CD4-positive, alpha-beta T cell treated with Interleukin-10 for 1 hour (primary cell): ENCODE measurements at regions not wholly inside any gene's neighbourhood (a gene's known extent, or its start where the extent isn't known, plus 50 kb on each side); places are given as distances from the start of the nearest gene placed in this dataset.
"Not testable (repeated sequence)": the region's sequence is repeated elsewhere in the genome, so short reads cannot be mapped to it uniquely, and the experiment has no call there.

ENCODE experiments used
- DNase-seq: peaks from one replicate; pipeline ENCODE4 v3.0.0-alpha.2; 2020

GRCh38 chr3:147675761-147676160 is 266.6 kb downstream of the ZIC1 start:
- DNase-seq: no peak

- no peak for DNase-seq
Observed at GRCh38 chr3:147680837-147681483, 271.8 kb downstream of the ZIC1 start.

DNA sequence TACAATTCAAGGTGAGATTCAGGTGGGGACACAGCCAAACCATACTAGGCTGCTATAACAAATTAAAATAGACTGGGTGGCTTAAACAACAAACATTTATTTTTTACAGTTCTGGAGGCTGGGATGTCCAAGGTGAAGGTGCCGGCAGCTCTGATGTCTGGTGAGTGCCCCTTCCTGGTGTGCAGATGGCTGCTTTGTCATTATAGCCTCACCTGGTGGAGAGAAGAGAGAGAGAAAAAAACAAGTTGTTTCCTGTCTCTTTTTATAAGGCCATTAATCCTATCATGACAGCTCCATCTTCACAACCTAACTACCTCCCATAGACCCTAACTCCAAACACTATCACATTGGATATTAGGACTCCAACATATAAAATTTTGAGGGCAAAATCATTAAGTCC is 279.7 kb downstream of the ZIC1 start:
- no peak for DNase-seq

- no peak for DNase-seq
Observed at GRCh38 chr3:147699175-147699838, 290.1 kb downstream of the ZIC1 start.

GRCh38 chr3:147701195-147701594 is 292.0 kb downstream of the ZIC1 start:
- DNase-seq: no peak

- no peak for DNase-seq
Observed at GRCh38 chr3:147702509-147702908, 293.3 kb downstream of the ZIC1 start.

DNA sequence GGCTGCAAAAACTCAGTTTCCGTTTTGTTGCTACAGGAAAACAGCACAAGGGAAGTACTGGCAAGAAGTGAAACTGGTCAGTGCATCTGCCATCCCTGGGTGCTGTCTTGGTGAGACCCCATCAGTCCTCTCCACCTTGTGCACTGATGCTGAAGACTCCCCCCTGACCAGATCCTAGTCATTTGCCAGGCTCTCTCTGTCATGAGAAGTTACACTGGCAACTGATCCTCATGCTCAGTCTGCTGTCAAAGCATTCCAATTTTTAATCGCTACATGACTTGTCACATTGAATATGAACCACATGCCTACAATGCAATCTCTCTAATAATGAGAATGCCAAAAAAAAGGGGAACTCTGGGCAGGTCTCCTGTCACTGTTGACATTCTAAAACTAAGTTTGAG is 296.5 kb downstream of the ZIC1 start:
- DNase-seq: no peak

GRCh38 chr3:147710753-147711152 is 301.6 kb downstream of the ZIC1 start:
- not testable (repeated sequence) for DNase-seq

GRCh38 chr3:147712357-147712756 is 303.2 kb downstream of the ZIC1 start:
- no peak for DNase-seq

DNA sequence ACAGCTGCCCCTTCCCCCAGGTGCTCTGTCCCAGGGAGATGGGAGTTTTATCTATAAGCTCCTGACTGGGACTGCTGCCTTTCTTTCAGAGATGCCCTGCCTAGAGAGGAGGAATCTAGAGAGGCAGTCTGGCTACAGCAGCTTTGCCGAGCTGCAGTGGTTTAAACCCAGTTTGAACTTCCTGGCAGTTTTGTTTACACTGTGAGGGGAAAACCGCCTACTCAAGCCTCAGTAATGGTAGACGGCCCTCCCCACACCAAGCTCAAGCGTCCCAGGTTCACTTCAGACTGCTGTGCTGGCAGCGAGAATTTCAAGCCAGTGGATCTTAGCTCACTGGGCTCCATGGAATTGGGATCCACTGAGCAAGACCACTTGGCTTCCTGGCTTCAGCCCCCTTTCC is 303.6 kb downstream of the ZIC1 start:
- not testable (repeated sequence) for DNase-seq

DNA sequence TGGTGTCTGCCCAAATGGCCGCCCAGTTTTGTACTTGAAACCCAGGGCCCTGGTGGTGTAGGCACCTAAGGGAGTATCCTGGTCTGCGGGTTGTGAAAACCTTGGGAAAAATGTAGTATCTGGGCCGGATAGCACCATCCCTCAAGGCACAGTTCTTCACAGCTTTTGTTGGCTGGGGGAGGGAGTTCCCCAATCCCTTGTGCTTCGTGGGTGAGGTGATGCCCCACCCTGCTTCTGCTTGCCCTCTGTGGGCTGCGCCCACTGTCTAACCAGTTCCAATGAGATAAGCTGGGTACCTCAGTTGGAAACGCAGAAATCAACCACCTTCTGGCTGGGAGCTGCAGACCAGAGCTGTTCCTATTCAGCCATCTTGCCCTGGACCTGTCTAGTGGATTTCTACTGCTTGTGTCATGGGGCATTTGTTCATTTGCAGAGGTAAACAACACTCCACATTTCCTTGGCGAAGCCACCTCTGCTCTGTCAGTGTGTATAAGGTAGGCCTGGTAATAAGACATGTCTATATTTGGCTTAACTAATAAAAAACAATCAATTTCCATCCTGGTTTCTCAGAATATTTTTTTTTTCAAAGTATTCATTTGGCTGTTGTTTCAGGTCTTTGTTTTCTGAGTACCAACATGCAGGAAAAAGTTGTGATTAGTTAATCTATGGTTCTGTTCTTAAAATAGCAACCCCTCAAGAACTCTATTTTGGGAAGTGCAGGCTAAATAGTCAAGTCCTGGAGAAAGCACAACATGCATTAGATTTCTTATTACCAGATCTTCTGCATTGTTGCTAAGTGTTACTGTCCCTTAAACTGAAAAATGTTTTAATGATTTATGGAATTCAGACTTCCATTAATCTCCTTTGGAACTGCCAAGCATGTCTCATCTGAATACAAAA is 304.3 kb downstream of the ZIC1 start:
- no peak for DNase-seq

DNA sequence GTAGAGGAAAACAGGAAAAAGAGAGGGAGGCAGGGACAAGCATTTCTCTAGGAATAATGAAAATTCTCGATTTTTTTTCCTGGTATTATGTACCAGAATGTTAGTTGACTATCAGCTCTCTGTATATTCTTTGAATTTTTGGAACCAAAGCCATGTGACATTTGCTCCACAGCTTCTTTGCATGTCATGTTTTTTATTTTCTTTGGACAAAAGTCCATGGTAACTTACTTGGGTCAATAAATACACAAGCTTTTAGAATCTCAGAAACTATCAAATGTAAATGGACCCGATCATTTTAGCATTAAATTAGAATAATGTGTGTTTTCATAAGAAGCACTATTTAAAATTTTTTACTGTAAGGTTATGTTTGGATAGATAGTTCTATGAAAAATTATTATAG is 320.5 kb downstream of the ZIC1 start:
- DNase-seq: no peak

DNA sequence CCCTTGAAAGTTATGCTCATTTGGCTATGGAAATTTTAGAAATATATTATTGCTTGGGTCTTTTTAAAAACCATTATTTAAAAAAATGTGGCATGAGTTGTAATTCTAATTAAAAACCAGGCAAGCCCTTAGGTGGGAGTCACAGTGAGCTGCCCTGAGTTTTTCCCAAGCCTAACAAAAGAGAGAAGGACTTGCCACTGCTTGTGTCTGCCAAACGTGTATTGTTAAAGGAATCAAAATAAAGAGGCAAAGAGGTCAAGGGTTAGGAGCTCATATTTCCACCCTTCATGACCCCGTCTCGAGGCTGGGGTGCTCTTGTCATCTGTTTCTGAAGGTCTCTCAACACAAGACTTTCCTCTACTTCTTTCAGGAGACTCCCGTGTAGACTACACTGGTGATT is 321.1 kb downstream of the ZIC1 start:
- no peak for DNase-seq

GRCh38 chr3:147733217-147733616 is 324.1 kb downstream of the ZIC1 start:
- no peak for DNase-seq

DNA sequence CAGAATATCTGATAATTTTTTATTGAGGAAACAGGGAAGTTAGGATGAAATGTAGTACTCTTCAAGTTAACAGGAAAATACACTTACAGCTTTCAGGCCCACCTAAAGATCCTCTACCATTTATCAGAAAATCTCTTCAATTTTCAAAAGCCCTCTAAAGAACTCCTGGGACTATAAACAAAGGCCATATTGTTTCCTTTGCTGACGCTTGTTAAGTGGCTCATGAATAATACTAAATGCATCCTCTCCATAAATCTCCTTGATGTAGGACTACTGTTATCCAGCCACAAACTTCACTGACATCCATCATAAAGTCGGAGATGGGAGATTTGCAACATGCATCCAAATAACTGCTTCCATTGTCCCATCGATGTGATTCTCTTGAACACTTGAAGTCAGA is 326.5 kb downstream of the ZIC1 start:
- no peak for DNase-seq

DNA sequence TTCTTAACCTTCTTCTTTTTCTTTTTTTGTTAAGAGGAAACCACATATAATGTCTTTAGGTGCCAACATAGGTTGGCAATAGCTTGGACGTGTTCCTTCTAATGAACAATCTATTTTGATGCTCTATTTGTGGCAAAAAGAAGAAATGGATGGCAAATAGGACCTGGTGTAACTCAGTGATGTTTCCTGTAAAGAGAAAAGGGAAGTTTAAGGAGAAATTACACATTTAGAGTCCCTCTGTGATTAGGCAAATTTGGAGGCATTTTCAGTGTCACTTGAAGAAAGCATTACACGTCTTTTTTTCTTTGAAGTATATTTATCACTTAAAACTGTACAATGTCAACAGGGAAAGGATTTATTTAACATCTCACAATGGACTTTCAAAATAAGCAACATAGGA is 327.1 kb downstream of the ZIC1 start:
- no peak for DNase-seq

- no peak for DNase-seq
Observed at GRCh38 chr3:147737376-147737775, 328.2 kb downstream of the ZIC1 start.

DNA sequence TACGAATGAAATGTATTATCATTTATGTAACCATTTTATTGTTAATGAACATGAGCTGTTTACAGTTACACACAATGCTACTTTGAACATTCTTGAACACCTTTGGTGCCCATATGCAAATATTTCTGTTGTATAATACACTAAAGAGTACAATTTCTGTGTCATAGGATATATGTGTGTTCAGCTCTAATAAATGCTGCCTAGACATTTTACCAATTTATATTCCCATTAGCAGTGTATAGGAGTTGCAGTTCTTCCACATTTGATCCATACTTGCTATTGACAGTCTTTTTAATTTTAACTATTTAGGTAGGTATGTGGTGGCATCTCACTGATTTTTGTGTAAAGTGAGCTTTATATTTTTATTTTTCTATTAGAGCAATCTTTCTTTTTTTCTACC is 331.8 kb downstream of the ZIC1 start:
- DNase-seq: no peak

GRCh38 chr3:147744967-147745366 is 335.8 kb downstream of the ZIC1 start:
- DNase-seq: no peak

- no peak for DNase-seq
Observed at GRCh38 chr3:147755310-147755709, 346.1 kb downstream of the ZIC1 start.

DNA sequence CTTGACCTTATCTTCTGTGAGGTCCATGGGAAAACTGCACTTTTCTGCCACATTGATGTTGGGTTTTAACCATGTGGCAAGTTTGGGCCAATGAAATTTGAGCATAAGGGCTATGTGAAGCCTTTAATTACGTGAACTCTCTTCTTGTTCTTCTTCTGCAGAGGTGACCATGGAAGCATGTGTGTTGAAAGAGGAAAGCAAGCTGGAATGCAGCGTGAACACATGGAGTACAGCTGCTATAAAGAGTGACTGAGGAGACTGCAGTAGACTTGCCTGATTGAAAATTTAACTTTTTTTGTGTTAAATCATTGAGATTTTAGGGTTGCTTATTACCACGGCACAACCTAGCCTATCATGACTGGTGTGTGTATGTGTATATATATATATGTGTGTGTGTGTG is 347.3 kb downstream of the ZIC1 start:
- DNase-seq: no peak

- no peak for DNase-seq
Observed at GRCh38 chr3:147757866-147758265, 348.7 kb downstream of the ZIC1 start.

DNA sequence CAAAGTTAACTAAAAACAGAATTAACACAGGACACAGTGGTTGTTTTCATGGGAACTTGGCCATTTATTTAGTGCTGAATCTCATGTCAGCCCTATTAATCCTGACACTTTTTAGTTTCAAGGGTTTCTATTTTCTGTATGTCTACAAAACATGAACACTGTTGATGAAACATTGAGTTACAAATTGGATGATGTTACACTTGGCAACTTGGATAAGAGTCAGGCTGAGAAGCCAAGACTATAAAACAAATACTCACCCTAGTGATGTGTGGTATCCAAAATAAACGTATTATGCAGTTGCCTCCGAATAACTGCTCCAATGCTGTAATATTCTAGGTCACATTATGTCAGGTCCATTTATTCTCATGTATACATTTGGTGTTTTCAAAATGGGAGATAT is 349.6 kb downstream of the ZIC1 start:
- DNase-seq: no peak

- DNase-seq: no peak
Observed at GRCh38 chr3:147760085-147760484, 350.9 kb downstream of the ZIC1 start.
